NCI-H2171 treated with DMSO at 0.1 percent for 48 hours (cell line): ENCODE measurements at regions not wholly inside any gene's neighbourhood (a gene's known extent, or its start where the extent isn't known, plus 50 kb on each side); places are given as distances from the start of the nearest gene placed in this dataset.
"Not testable (repeated sequence)": the region's sequence is repeated elsewhere in the genome, so short reads cannot be mapped to it uniquely, and the experiment has no call there.

ENCODE experiments used
- DNase-seq: peaks from one replicate; lab custom pipeline; 2025; lab: John Stamatoyannopoulos, UW

- not testable (repeated sequence) for DNase-seq
Observed at GRCh38 chr21:27893619-27894018, 926.7 kb upstream of the ADAMTS5 start.

GRCh38 chr21:27891495-27891894 is 924.6 kb upstream of the ADAMTS5 start:
- not testable (repeated sequence) for DNase-seq

- not testable (repeated sequence) for DNase-seq
Observed at GRCh38 chr21:27887808-27888455, 921.0 kb upstream of the ADAMTS5 start.

- DNase-seq, result no peak
Observed at GRCh38 chr21:27885296-27885711, 918.4 kb upstream of the ADAMTS5 start.

GRCh38 chr21:27881331-27881730 is 914.4 kb upstream of the ADAMTS5 start:
- not testable (repeated sequence) for DNase-seq

- DNase-seq, result not testable (repeated sequence)
Observed at GRCh38 chr21:27872411-27872810, 905.5 kb upstream of the ADAMTS5 start.

- DNase-seq, result not testable (repeated sequence)
Observed at GRCh38 chr21:27870755-27871154, 903.9 kb upstream of the ADAMTS5 start.

- DNase-seq, result not testable (repeated sequence)
Observed at GRCh38 chr21:27860314-27860955, 893.5 kb upstream of the ADAMTS5 start.

- DNase-seq, result not testable (repeated sequence)
Observed at GRCh38 chr21:27858053-27858825, 891.4 kb upstream of the ADAMTS5 start.

- not testable (repeated sequence) for DNase-seq
Observed at GRCh38 chr21:27856988-27857387, 890.1 kb upstream of the ADAMTS5 start.

- no peak for DNase-seq
Observed at GRCh38 chr21:27841084-27841672, 874.3 kb upstream of the ADAMTS5 start.

GRCh38 chr21:27840262-27840661 is 873.4 kb upstream of the ADAMTS5 start:
- DNase-seq, result no peak

- no peak for DNase-seq
Observed at GRCh38 chr21:27839512-27840115, 872.7 kb upstream of the ADAMTS5 start.

- no peak for DNase-seq
Observed at GRCh38 chr21:27838573-27838972, 871.7 kb upstream of the ADAMTS5 start.

GRCh38 chr21:27837936-27838335 is 871.0 kb upstream of the ADAMTS5 start:
- DNase-seq, result no peak

- no peak for DNase-seq
Observed at GRCh38 chr21:27833298-27833697, 866.4 kb upstream of the ADAMTS5 start.

- no peak for DNase-seq
Observed at GRCh38 chr21:27831816-27832569, 865.1 kb upstream of the ADAMTS5 start.

- DNase-seq, result no peak
Observed at GRCh38 chr21:27831177-27831576, 864.3 kb upstream of the ADAMTS5 start.

- no peak for DNase-seq
Observed at GRCh38 chr21:27827972-27828371, 861.1 kb upstream of the ADAMTS5 start.

GRCh38 chr21:27825035-27825434 is 858.1 kb upstream of the ADAMTS5 start:
- DNase-seq, result no peak

- DNase-seq, result no peak
Observed at GRCh38 chr21:27823652-27824201, 856.8 kb upstream of the ADAMTS5 start.
